Motor neuron (in vitro differentiated cells): ENCODE measurements at regions not wholly inside any gene's neighbourhood (a gene's known extent, or its start where the extent isn't known, plus 50 kb on each side); places are given as distances from the start of the nearest gene placed in this dataset.

Experiments used
- ATAC-seq, 8 experiments: fragments of 200-7000 bp; cut with Tn5 transposase; replicated peaks in 6 of 8; 2 replicates each; pipeline ENCODE4 v1.8.0; 2021; ENCODE audit warnings: mild to moderate bottlenecking in 8 of 8, moderate library complexity in 8 of 8
- H3K27ac ChIP-seq, 2 donors: fragments of 250-450 bp; sonication (Bioruptor Pico); 2 replicates each; pipeline ENCODE4 v1.9.0; 2021; ENCODE audit warnings: antibody characterized with exemption in 2 of 2, mild to moderate bottlenecking in 2 of 2, moderate library complexity in 1 of 2
- H3K4me1 ChIP-seq, 2 donors: fragments of 250-450 bp; sonication (Bioruptor Pico); replicated peaks in 1 of 2; 2 replicates each; pipeline ENCODE4 v1.6.1; 2021; ENCODE audit warnings: antibody characterized with exemption in 2 of 2, mild to moderate bottlenecking in 2 of 2, moderate library complexity in 1 of 2
- H3K4me3 ChIP-seq, 5 donors: fragments of 250-450 bp; sonication (Bioruptor Pico); 2 replicates each; pipeline ENCODE4 v1.9.0; 2021; ENCODE audit warnings: antibody characterized with exemption in 5 of 5, mild to moderate bottlenecking in 5 of 5, moderate library complexity in 4 of 5
- WGBS, 10 experiments: fragments of 450-650 bp; shearing (Covaris generic); methylation state at CpG; one replicate each; pipeline ENCODE4 v1.0.0; 2022; 5-methylcytosine and 5-hydroxymethylcytosine counted together
- in situ Hi-C, 9 experiments: fragments of 400-800 bp; cut with MboI; loops; one replicate each; pipeline ENCODE4 v1.15.0; 2021; ENCODE audit warnings: low sequenced_read_pairs in 9 of 9, low pct_unique_long_range_greater_than_20kb in 2 of 9; ENCODE audit not compliant: unreplicated experiment in 9 of 9

- H3K4me1 ChIP-seq: no peaks in the 10 kb centered on the region
- ATAC-seq: no peak
- in situ Hi-C loops: no loop called here
- no peak overlapping the region for H3K27ac ChIP-seq
- H3K4me3 ChIP-seq: no peak overlapping the region
These were observed 400.7 kb downstream of the GATA3 start for GRCh38 chr10:8455181-8455580.

- in situ Hi-C loops: no loop called here
- no peak overlapping the region for H3K27ac ChIP-seq
- no peak overlapping the region for H3K4me3 ChIP-seq
- 0 to 100% (median 57%) methylated on average over 1 to 3 of the region's 3 CpGs for WGBS, 10 experiments
- no peaks in the 10 kb centered on the region for H3K4me1 ChIP-seq
- no peak for ATAC-seq
These were observed 401.9 kb downstream of the GATA3 start for GRCh38 chr10:8456386-8456785.

- no peak for ATAC-seq
- in situ Hi-C loops: no loop called here
- 0 to 100% (median 100%) methylated on average over 1 of the region's 1 CpG; no CpG with 5 or more reads in 2 of the 10 experiments for WGBS, 10 experiments
- H3K4me1 ChIP-seq: no peaks in the 10 kb centered on the region
- H3K4me3 ChIP-seq: no peak overlapping the region
- no peak overlapping the region for H3K27ac ChIP-seq
These were observed 406.1 kb downstream of the GATA3 start for GRCh38 chr10:8460626-8461025.

- H3K4me1 ChIP-seq: no peaks in the 10 kb centered on the region
- H3K4me3 ChIP-seq: no peak overlapping the region
- H3K27ac ChIP-seq: no peak overlapping the region
- no peak for ATAC-seq
- 6 to 96% (median 75%) methylated on average over 1 to 3 of the region's 3 CpGs; no CpG with 5 or more reads in 1 of the 10 experiments for WGBS, 10 experiments
- in situ Hi-C loops: no loop called here
These were observed 408.1 kb downstream of the GATA3 start for GRCh38 chr10:8462565-8462964.

GRCh38 chr10:8463853-8464252, 409.4 kb downstream of the GATA3 start:
- no peaks in the 10 kb centered on the region for H3K4me1 ChIP-seq
- WGBS, 10 experiments: 8 to 100% (median 73%) methylated on average over 1 to 4 of the region's 4 CpGs; no CpG with 5 or more reads in 1 of the 10 experiments
- no peak overlapping the region for H3K4me3 ChIP-seq
- ATAC-seq: no peak
- H3K27ac ChIP-seq: no peak overlapping the region
- in situ Hi-C loops: no loop called here

- ATAC-seq: no peak
- no peaks in the 10 kb centered on the region for H3K4me1 ChIP-seq
- WGBS, 10 experiments: 0 to 100% (median 83%) methylated on average over 1 to 3 of the region's 3 CpGs; no CpG with 5 or more reads in 2 of the 10 experiments
- no peak overlapping the region for H3K27ac ChIP-seq
- in situ Hi-C loops: no loop called here
- H3K4me3 ChIP-seq: no peak overlapping the region
These were observed 414.0 kb downstream of the GATA3 start for GRCh38 chr10:8468477-8468876.

GRCh38 chr10:8473205-8473604, 418.7 kb downstream of the GATA3 start:
- ATAC-seq: no peak
- in situ Hi-C loops: no loop called here
- no peak overlapping the region for H3K27ac ChIP-seq
- WGBS, 10 experiments: 6 to 100% (median 68%) methylated on average over 1 to 2 of the region's 2 CpGs
- no peak overlapping the region for H3K4me3 ChIP-seq
- H3K4me1 ChIP-seq: no peaks in the 10 kb centered on the region

GRCh38 chr10:8477300-8477699, 422.8 kb downstream of the GATA3 start:
- 0 to 92% (median 38%) methylated on average over 1 of the region's 1 CpG; no CpG with 5 or more reads in 5 of the 10 experiments for WGBS, 10 experiments
- in situ Hi-C loops: no loop called here
- ATAC-seq: no peak
- Histone ChIP-seq H3K4me3 (no peak overlapping the region), H3K27ac (no peak overlapping the region), H3K4me1 (no peaks in the 10 kb centered on the region)

- Histone ChIP-seq H3K4me1 (peaks cover 0 to 3% of the 10 kb centered on the region in 2 donors), H3K4me3 (no peak overlapping the region), H3K27ac (no peak overlapping the region)
- WGBS, 10 experiments: 22 to 91% (median 73%) methylated on average over 1 to 10 of the region's 10 CpGs
- ATAC-seq: no peak
- in situ Hi-C loops: no loop called here
These were observed 427.4 kb downstream of the GATA3 start for GRCh38 chr10:8481718-8482504.

- Histone ChIP-seq H3K4me1 (peaks cover 0 to 5% of the 10 kb centered on the region in 2 donors), H3K27ac (no peak overlapping the region), H3K4me3 (no peak overlapping the region)
- no peak for ATAC-seq
- WGBS, 10 experiments: 25 to 80% (median 43%) methylated on average over 1 to 6 of the region's 6 CpGs
- in situ Hi-C loops: no loop called here
These were observed 430.5 kb downstream of the GATA3 start for GRCh38 chr10:8485032-8485431.

- Histone ChIP-seq H3K4me3 (no peak overlapping the region), H3K27ac (no peak overlapping the region), H3K4me1 (peaks cover 0 to 5% of the 10 kb centered on the region in 2 donors)
- ATAC-seq: no peak
- in situ Hi-C loops: no loop called here
- WGBS, 10 experiments: 8 to 72% (median 57%) methylated on average over 1 to 7 of the region's 7 CpGs; no CpG with 5 or more reads in 1 of the 10 experiments
These were observed 432.9 kb downstream of the GATA3 start for GRCh38 chr10:8487346-8487745.

- no peak for ATAC-seq
- WGBS, 10 experiments: 7 to 100% (median 100%) methylated on average over 1 to 3 of the region's 3 CpGs
- Histone ChIP-seq H3K4me1 (peaks cover 0 to 5% of the 10 kb centered on the region in 2 donors), H3K4me3 (no peak overlapping the region), H3K27ac (no peak overlapping the region)
- in situ Hi-C loops: no loop called here
These were observed 434.7 kb downstream of the GATA3 start for GRCh38 chr10:8489232-8489631.

GRCh38 chr10:8489823-8490222, 435.3 kb downstream of the GATA3 start:
- ATAC-seq: no peak
- Histone ChIP-seq H3K4me3 (no peak overlapping the region), H3K4me1 (peaks cover 0 to 5% of the 10 kb centered on the region in 2 donors), H3K27ac (no peak overlapping the region)
- 17 to 100% (median 48%) methylated on average over 1 to 6 of the region's 6 CpGs; no CpG with 5 or more reads in 4 of the 10 experiments for WGBS, 10 experiments
- in situ Hi-C loops: no loop called here

- H3K4me3 ChIP-seq: no peak overlapping the region
- in situ Hi-C loops: no loop called here
- peaks cover 0 to 8% of the 10 kb centered on the region in 2 donors for H3K4me1 ChIP-seq
- WGBS, 10 experiments: 0 to 100% (median 75%) methylated on average over 1 of the region's 1 CpG; no CpG with 5 or more reads in 1 of the 10 experiments
- ATAC-seq: no peak
- H3K27ac ChIP-seq: no peak overlapping the region
These were observed 443.8 kb downstream of the GATA3 start for GRCh38 chr10:8498290-8498689.
